ENCODE measurements at regions not wholly inside any gene's neighbourhood (a gene's known extent, or its start where the extent isn't known, plus 50 kb on each side); places are given as distances from the start of the nearest gene placed in this dataset.
"Not testable (repeated sequence)": the region's sequence is repeated elsewhere in the genome, so short reads cannot be mapped to it uniquely, and the experiment has no call there.

GRCh38 chr5:13640270-13640669, 304.2 kb downstream of the DNAH5 start:
- no peak for DNase-seq

DNA sequence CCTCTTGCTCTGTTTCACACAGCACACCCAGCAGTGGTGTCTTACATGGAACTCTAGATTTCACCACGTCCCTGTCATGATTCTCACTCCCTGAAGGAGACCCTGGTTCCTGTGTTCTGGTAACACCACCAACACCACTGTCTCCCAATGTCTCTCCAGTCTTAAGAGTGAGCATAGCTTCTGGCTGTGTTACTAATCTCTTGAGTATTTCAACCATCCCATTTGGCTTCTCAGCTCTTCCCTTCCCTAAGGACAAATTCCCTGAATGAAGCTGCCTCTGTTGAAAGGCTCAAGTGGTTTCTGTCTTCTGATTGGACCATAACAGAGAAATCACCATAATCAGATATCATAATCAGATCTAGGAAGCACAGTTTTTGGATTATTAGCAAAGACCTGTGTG, 311.8 kb downstream of the DNAH5 start:
- no peak for DNase-seq

DNA sequence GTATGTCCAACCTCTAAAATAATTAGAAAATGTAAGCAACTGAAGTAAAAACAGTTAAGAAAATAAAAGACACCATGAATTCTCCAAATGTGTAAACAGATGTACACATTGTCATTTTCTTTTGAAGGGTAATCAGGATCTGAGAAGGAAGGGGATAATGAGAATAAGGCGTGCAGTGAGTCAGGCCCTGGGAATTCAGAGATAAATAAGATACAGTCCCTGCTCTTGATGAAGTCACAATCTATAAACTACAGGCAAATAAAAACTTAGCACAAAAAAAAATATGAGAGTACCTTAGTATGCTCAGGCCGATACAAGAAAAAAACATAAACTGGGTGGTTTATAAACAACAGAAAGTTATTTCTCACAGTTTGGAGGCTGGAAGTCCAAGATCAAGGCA, 315.3 kb downstream of the DNAH5 start:
- no peak for DNase-seq

DNA sequence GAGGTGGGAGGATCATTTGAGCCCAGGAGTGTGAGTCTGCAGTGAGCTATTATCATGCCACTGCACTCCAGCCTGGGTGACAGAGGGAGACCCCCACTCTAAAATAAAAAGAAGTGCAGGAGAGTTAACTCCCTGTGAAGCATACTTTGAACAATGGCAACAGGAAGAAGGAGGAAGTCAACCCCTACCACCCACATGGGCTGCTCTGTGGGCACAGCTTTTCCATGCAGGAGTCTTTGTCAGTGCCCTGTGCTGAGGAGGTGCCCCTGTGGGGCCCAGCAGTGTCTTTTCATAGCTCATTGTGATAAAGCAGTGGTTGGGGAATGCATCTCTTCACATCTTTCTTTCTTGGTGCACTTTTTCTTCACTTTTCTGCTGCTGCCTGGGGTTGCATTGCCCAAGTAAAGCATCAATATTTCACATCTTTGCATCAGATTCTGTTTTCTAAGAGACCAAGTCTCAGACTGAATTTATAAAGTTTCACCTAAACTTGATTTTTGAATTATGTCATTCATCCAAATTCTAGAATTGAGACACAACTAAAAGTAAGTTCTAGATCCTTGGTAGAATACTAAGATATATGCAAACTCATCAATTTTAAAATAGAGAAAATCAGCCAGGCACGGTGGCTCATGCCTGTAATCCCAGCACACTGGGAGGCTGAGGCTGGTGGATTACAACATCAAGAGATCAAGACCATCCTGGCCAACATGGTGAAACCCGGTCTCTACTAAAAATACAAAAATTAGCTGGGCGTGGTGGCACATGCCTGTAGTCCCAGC, 316.6 kb downstream of the DNAH5 start:
- no peak for DNase-seq

- DNase-seq = no peak
These were observed 318.8 kb downstream of the DNAH5 start for GRCh38 chr5:13625616-13626198.

DNA sequence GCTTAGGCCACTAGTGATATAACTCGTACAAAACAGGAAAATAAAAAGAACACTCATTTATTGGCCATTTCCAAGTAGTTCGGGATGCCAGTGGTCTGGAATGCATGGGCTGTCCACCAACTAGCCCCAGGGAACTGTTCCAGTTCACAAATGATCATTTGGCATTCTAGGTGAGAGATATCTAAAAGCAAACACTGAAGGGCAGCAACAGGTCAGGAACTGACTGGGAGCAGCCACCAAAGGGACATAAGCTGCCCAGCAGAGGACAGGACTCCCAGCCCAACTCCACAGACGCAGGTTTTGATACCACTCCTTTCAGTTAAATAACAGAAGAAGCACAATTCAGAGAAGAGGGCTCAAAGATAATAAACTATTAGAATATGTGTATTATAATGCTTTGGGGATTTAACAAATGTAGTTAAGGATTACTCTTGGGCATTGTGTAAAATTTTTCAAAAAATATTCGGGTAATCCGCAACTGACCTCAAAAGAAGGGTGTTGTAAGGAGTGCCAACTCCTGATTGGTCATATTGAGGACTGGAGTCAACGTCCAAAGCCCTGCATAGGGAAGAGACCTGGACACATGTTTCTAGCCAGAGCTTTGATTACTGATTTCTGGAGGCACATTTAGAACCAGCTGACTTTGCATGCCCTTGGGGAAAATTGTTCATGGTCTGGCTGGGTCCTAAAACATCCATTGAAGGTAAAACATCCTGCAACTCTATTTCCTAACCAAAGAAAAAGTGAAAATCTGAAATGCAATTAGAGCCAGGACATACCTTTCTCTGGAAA, 320.0 kb downstream of the DNAH5 start:
- DNase-seq = no peak

DNA sequence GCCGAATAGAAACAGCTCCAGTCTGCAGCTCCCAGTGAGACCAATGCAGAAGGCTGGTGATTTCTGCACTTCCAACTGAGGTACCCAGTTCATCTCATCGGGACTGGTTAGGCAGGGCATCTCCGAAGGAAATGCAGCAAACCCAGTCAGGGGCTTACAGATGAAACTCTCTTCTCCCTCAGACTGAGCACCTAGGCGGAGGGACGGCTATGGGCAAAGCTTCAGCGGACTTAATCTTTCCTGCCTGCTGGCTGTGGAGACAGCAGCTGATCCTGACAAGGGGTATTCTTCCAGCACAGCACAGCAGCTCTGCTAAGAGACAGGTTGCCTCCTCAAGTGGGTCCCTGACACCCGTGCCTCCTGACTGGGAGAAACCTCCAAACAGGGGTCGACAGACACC, 330.9 kb downstream of the DNAH5 start:
- no peak for DNase-seq

DNA sequence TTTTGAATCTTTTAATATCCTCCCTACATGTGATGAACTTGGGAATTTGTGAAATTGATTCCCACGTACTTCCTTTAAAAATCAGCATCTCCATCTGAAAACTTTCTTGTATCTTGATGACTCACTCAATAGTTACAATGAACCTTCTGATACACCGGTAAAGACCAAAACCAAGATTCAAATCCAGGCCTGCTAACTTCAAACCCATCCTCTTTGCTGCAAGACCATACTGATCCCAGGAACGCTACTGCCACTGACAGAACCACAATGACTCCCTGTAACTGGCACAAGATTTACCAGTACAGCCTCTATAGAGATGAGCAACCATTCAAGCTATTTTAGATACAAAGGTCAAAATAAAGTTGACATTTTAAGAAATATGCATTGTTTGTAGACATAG, 332.9 kb downstream of the DNAH5 start:
- no peak for DNase-seq

DNA sequence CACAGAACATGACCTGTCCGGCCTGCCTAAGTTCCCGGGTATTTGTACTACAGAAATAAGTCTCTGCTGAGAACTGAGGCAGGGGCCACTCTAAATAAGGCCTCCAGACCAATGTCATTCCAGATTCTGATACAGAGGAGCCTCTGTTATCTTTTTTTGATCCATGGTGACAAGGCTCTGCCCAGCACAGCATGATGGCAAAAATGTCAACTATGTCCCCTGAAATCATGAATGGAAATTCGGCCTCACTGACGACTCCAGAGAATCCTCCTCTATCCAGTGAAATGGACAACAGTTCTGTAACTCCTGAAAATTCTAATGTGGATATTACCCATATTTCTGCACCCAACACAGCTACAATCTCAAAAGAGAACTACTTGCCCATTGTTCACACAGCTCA, 335.0 kb downstream of the DNAH5 start:
- no peak for DNase-seq

- no peak for DNase-seq
These were observed 338.4 kb downstream of the DNAH5 start for GRCh38 chr5:13606051-13606450.

- DNase-seq = no peak
These were observed 343.4 kb downstream of the DNAH5 start for GRCh38 chr5:13601112-13601511.

DNA sequence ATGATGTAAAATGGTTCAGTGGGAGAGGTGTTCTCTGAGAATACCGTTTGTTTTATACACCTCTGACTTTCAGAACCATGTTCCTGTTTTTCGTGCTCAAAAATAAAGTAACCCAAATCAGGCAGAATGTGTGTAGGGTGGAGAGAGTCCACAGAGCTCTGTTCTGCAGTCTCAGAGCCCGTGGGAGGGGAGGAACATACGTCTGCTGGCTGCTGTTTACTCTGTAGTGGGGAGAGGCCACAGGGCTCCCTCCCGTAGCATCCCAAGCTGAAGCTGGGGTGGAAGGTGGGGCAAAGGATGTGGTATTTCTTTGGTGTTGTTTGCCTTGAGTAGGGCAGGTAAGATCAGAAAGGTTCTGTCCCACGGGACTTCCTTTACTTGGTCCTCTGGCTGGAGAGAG, 348.5 kb downstream of the DNAH5 start:
- no peak for DNase-seq

DNA sequence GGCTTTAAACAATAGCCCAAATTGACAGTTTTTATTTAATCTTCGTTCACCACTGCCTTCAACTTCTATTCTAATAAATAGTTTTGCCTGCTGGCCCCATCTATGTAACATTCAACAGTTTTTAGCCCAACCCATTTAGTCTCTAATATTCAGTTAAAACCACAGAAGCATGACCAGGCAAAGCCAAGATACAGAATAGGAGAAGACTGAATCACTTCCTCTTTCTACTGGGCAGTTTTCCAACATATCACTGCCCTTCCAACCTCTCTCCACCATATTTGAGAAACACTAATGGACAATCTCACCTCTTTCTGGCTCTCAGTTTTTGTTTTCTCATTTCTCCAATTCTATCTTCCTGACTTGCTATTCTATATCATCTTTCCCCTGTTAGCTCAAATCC, 352.9 kb downstream of the DNAH5 start:
- peak; percentile 72 for DNase-seq

DNA sequence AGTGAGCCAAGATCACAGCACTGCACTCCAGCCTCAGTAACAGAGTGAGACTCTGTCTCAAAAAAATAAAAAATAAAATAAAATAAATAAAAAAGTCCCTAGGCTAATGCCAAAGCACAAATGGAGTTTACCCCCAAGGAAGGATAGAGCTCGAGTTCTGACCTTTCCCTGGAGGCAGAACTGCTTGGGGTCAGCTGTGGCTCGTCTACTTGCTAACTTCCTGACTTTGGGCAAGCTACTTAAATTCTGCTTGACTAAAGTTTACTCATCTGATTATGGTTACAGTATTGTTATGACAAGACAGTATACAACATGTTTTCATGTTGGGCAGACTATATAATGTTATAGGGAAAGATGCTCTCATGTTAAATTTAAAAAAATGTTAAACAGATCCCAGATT, 359.2 kb downstream of the DNAH5 start:
- no peak for DNase-seq

GRCh38 chr5:13581914-13582313, 362.6 kb downstream of the DNAH5 start:
- no peak for DNase-seq

- no peak for DNase-seq
These were observed 363.4 kb downstream of the DNAH5 start for GRCh38 chr5:13581132-13581531.

- DNase-seq = no peak
These were observed 364.4 kb downstream of the DNAH5 start for GRCh38 chr5:13580058-13580457.

GRCh38 chr5:13579091-13579490, 365.4 kb downstream of the DNAH5 start:
- DNase-seq = not testable (repeated sequence)

DNA sequence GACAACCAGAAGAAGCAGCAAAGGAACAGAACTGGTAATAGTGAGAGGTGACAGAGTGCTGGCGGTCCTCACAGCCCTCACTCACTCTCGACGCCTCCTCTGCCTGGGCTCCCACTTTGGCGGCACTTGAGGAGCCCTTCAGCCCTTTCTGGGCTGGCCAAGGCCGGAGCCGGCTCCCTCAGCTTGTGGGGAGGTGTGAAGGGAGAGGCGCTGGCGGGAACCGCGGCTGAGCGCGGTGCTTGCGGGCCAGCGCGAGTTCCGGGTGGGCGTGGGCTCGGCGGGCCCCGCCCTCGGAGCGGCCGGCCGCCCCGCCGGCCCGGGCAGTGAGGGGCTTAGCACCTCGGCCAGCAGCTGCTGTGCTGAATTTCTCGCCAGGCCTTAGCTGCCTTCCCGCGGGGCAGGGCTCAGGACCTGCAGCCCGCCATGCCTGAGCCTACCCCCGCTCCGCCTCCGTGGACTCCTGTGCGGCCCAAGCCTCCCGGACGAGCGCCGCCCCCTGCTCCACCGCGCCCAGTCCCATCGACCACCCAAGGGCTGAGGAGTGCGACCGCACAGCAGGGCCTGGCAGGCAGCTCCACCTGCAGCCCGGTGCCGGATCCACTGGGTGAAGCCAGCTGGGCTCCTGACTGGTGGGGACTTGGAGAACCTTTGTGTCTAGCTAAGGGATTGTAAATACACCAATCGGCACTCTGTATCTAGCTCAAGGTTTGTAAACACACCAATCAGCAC, 366.0 kb downstream of the DNAH5 start:
- not testable (repeated sequence) for DNase-seq

- no peak for DNase-seq
These were observed 369.9 kb downstream of the DNAH5 start for GRCh38 chr5:13574574-13574973.

DNA sequence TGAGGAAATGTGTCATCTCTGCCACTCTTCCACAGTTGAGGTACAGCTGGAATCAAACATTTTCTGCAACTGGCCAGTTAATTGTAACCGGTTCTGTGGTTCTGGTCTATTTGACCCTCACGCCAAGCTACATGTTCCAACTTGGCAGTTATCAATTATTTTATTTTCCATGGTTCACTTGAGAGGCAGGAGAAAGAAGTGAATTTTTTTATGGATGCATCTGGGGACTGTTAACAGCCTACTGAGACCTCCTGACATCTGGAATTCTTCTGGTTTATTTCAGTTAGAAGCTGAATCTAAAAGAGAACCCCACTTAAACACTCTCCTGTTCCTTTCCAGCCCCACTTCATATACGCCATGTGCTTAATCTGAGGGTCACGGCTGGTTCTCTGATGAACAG, 372.3 kb downstream of the DNAH5 start:
- DNase-seq = no peak

DNA sequence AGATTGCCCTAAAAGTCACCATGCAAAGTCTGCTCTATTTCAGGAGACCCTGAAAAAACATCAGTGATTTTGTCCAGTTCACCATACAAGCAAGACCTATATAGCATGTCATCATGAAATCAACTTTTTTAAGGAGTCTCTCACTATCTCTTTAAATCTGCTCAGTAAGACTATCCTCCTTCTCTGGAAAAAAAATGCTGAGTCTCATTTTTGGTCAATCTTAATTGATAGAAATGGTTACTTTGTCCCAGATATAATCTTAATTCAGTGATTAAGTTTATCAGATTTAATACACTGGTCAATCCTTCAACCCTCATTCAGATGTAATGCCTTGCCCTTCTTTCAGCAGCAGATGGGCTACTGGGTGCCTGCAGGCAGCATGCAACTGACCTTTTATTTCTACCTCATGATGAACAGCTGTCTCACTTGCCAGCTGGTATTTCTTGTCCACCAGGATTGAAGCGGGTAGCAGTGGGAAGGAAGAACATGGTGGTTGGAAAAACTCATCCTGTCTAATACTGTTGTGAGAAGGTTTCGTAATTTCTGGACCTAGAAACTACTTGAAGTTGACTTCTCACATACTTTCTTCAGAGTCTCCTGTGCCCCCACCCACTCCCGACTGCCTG, 375.3 kb downstream of the DNAH5 start:
- DNase-seq = no peak

- no peak for DNase-seq
These were observed 376.7 kb downstream of the DNAH5 start for GRCh38 chr5:13567819-13568218.
